ENCODE measurements at regions not wholly inside any gene's neighbourhood (a gene's known extent, or its start where the extent isn't known, plus 50 kb on each side); places are given as distances from the start of the nearest gene placed in this dataset.

GRCh38 chr1:87451229-87451920, 122.7 kb downstream of the LMO4 start:
- no peaks in the 10 kb centered on the region for H3F3A ChIP-seq (ENCODE audit: insufficient read depth, low read length)
- TF ChIP-seq EZH2 (IDR thresholded peaks at IDR 0.05; ENCODE audit: borderline replicate concordance, low read length) = no peak
- no peak for TF ChIP-seq CTCF (IDR thresholded peaks at IDR 0.05; ENCODE audit: low read length)
- no peak overlapping the region for H2AFZ ChIP-seq (ENCODE audit: low read length)
- H3K9ac ChIP-seq (ENCODE audit: low read length) = peak overlapping the region; percentile 64
- peaks cover 4% of the 10 kb centered on the region for H3K9me3 ChIP-seq (ENCODE audit: low read length)
- peak overlapping the region; percentile 51 for H3K4me3 ChIP-seq (ENCODE audit: low read depth, low read length, poor library complexity, severe bottlenecking)
- peak overlapping the region; percentile 74 for H3K4me2 ChIP-seq (ENCODE audit: low read length)
- H3K27ac ChIP-seq (ENCODE audit: low read depth, low read length, poor library complexity, severe bottlenecking) = peak overlapping the region; percentile 98
- H3K36me3 ChIP-seq (ENCODE audit: insufficient read depth, low read length) = no peaks in the 10 kb centered on the region
- H3K4me1 ChIP-seq (ENCODE audit: insufficient read depth, low read length, severe bottlenecking) = peaks cover 47% of the 10 kb centered on the region
- no peaks in the 10 kb centered on the region for H3K79me2 ChIP-seq (ENCODE audit: insufficient read depth, low read length)
- no peaks in the 10 kb centered on the region for H4K20me1 ChIP-seq (ENCODE audit: insufficient read depth, low read length)
- H3K9me2 ChIP-seq (ENCODE audit: low read depth, low read length) = no peaks in the 10 kb centered on the region
- no peaks in the 10 kb centered on the region for H3K27me3 ChIP-seq (ENCODE audit: insufficient read depth, low read length)

- Histone ChIP-seq H3K27ac (ENCODE audit: low read depth, low read length, poor library complexity, severe bottlenecking) (no peak overlapping the region), H4K20me1 (ENCODE audit: insufficient read depth, low read length) (no peaks in the 10 kb centered on the region), H3K27me3 (ENCODE audit: insufficient read depth, low read length) (no peaks in the 10 kb centered on the region), H3K4me1 (ENCODE audit: insufficient read depth, low read length, severe bottlenecking) (peaks cover 47% of the 10 kb centered on the region), H2AFZ (ENCODE audit: low read length) (no peak overlapping the region), H3K9me3 (ENCODE audit: low read length) (peaks cover 4% of the 10 kb centered on the region), H3K4me2 (ENCODE audit: low read length) (no peak overlapping the region), H3K9ac (ENCODE audit: low read length) (no peak overlapping the region), H3K4me3 (ENCODE audit: low read depth, low read length, poor library complexity, severe bottlenecking) (no peak overlapping the region), H3K36me3 (ENCODE audit: insufficient read depth, low read length) (no peaks in the 10 kb centered on the region), H3K9me2 (ENCODE audit: low read depth, low read length) (no peaks in the 10 kb centered on the region), H3K79me2 (ENCODE audit: insufficient read depth, low read length) (no peaks in the 10 kb centered on the region), H3F3A (ENCODE audit: insufficient read depth, low read length) (no peaks in the 10 kb centered on the region)
- no peak for TF ChIP-seq EZH2 (IDR thresholded peaks at IDR 0.05; ENCODE audit: borderline replicate concordance, low read length)
- TF ChIP-seq CTCF (IDR thresholded peaks at IDR 0.05; ENCODE audit: low read length) = no peak
Observed at GRCh38 chr1:87452648-87453047, 124.0 kb downstream of the LMO4 start.

GRCh38 chr1:87457408-87457807, 128.7 kb downstream of the LMO4 start:
- Histone ChIP-seq H3K9me3 (ENCODE audit: low read length) (peaks cover 4% of the 10 kb centered on the region), H3K9me2 (ENCODE audit: low read depth, low read length) (no peaks in the 10 kb centered on the region), H3K9ac (ENCODE audit: low read length) (no peak overlapping the region), H3K79me2 (ENCODE audit: insufficient read depth, low read length) (no peaks in the 10 kb centered on the region), H3K4me3 (ENCODE audit: low read depth, low read length, poor library complexity, severe bottlenecking) (no peak overlapping the region), H3K4me1 (ENCODE audit: insufficient read depth, low read length, severe bottlenecking) (peaks cover under 1% of the 10 kb centered on the region), H3K36me3 (ENCODE audit: insufficient read depth, low read length) (no peaks in the 10 kb centered on the region), H3F3A (ENCODE audit: insufficient read depth, low read length) (no peaks in the 10 kb centered on the region), H3K4me2 (ENCODE audit: low read length) (no peak overlapping the region), H3K27ac (ENCODE audit: low read depth, low read length, poor library complexity, severe bottlenecking) (no peak overlapping the region), H2AFZ (ENCODE audit: low read length) (no peak overlapping the region), H4K20me1 (ENCODE audit: insufficient read depth, low read length) (no peaks in the 10 kb centered on the region), H3K27me3 (ENCODE audit: insufficient read depth, low read length) (no peaks in the 10 kb centered on the region)
- TF ChIP-seq EZH2 (IDR thresholded peaks at IDR 0.05; ENCODE audit: borderline replicate concordance, low read length) (no peak), CTCF (IDR thresholded peaks at IDR 0.05; ENCODE audit: low read length) (no peak)

Measured in OCI-LY1 (cell line).